ENCODE measurements at regions not wholly inside any gene's neighbourhood (a gene's known extent, or its start where the extent isn't known, plus 50 kb on each side); places are given as distances from the start of the nearest gene placed in this dataset.

DNA sequence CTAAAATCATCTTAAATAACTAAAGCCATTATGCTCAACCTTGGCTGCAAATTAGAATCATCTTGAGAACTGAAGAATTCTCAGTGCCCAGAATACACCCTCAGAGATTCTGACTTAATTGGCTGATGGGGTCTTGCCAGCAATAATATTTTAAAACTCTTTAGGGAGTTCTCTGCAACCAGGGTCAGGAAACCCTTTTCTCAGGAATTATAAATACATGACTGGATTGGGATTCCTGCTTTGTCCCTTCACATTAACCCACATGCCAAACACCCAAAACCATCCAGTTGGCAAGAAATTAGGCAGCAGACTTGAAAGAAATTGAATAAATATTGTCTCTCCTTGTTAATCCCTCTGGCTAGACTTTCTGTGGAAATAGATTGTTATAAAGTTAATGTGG, 482.3 kb upstream of the NECTIN3 start:
- ChIA-PET CTCF (no interaction called here), POLR2A (no interaction called here)
- Histone ChIP-seq H3K27me3 (replicated peaks in 2 of 5; ENCODE audit: control insufficient read depth in 4 of 5, insufficient read depth in 5 of 5, low read length in 4 of 5) (no peaks in the 10 kb centered on the region), H3K9me3 (ENCODE audit: control extremely low read depth in 1 of 5, control insufficient read depth in 4 of 5, insufficient read depth in 2 of 5, low read depth in 1 of 5, low read length in 4 of 5) (no peaks in the 10 kb centered on the region), H3K4me3 (ENCODE audit: control insufficient read depth in 1 of 7, extremely low read depth in 1 of 7, insufficient read depth in 4 of 7, low read depth in 2 of 7, low read length in 6 of 7) (no peak overlapping the region), H3K27ac (ENCODE audit: insufficient read depth in 1 of 2, low read depth in 1 of 2, low read length in 2 of 2, poor library complexity in 1 of 2, severe bottlenecking in 2 of 2) (no peak overlapping the region), H3K36me3 (ENCODE audit: control insufficient read depth in 4 of 4, insufficient read depth in 4 of 4, low read length in 3 of 4) (no peaks in the 10 kb centered on the region), H3K4me1 (ENCODE audit: control extremely low read depth in 1 of 4, control insufficient read depth in 4 of 4, insufficient read depth in 4 of 4, low read length in 3 of 4) (no peaks in the 10 kb centered on the region)
- no peak for DNase-seq

DNA sequence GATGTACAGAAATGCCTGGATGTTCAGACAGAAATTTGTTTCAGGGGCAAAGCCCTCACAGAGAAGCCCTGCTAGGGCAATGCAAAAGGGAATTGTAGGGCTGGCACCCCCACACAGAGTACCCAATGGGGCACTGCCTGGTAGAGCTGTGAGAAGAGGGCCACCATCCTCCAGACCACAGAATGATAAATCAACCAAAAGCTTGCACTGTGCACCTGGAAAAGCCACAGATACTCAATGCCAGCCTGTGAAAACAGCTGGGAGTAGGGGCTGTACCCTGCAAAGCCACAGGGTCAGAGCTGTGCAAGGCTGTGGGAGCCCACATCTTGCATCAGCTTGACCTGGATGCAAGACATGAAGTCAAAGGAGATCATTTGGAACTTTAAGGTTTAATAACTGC, 477.9 kb upstream of the NECTIN3 start:
- Histone ChIP-seq H3K4me1 (ENCODE audit: control extremely low read depth in 1 of 4, control insufficient read depth in 4 of 4, insufficient read depth in 4 of 4, low read length in 3 of 4) (no peaks in the 10 kb centered on the region), H3K27ac (ENCODE audit: insufficient read depth in 1 of 2, low read depth in 1 of 2, low read length in 2 of 2, poor library complexity in 1 of 2, severe bottlenecking in 2 of 2) (no peak overlapping the region), H3K36me3 (ENCODE audit: control insufficient read depth in 4 of 4, insufficient read depth in 4 of 4, low read length in 3 of 4) (no peaks in the 10 kb centered on the region), H3K27me3 (replicated peaks in 2 of 5; ENCODE audit: control insufficient read depth in 4 of 5, insufficient read depth in 5 of 5, low read length in 4 of 5) (no peaks in the 10 kb centered on the region), H3K9me3 (ENCODE audit: control extremely low read depth in 1 of 5, control insufficient read depth in 4 of 5, insufficient read depth in 2 of 5, low read depth in 1 of 5, low read length in 4 of 5) (peaks cover 0 to 3% (median 0%) of the 10 kb centered on the region in 5 experiments), H3K4me3 (ENCODE audit: control insufficient read depth in 1 of 7, extremely low read depth in 1 of 7, insufficient read depth in 4 of 7, low read depth in 2 of 7, low read length in 6 of 7) (no peak overlapping the region)
- POLR2A ChIA-PET, result interaction anchor here (0.6 kb wide), 1 partner anchor 112 kb away, joined by 4 read pairs; no protein-coding TSS in a partner anchor
- CTCF ChIA-PET, result no interaction called here
- DNase-seq, result no peak

DNA sequence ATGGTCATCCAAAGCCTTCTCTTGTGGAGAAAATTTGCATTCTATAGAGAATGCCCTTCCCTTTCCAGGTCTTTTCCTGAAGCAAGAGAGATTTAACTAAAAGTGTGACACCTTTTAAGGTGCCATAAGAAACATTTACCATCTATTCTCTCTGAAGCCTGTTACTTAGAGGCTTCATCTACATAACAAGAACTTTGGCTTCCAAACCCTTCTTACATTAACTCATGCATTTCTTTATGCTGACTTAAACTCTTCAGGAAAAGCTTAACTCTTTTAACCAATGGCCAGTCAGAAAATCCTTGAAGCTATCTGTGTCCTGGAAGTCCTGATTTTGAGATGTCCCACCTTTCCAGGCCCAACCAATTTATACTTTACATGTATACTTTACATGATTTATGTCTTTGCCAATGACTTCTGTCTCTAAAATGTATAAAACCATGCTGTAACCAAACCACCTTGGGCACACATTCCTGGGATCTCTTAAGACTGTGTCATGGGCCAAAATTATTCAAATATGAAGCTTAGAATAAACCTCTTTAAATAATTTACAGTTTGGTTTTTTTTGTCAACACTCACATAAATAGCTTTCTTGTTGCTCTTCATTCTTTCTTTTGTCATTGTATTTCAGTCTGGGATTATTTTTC, 472.6 kb upstream of the NECTIN3 start:
- Histone ChIP-seq H3K4me1 (ENCODE audit: control extremely low read depth in 1 of 4, control insufficient read depth in 4 of 4, insufficient read depth in 4 of 4, low read length in 3 of 4) (no peaks in the 10 kb centered on the region), H3K36me3 (ENCODE audit: control insufficient read depth in 4 of 4, insufficient read depth in 4 of 4, low read length in 3 of 4) (no peaks in the 10 kb centered on the region), H3K27me3 (replicated peaks in 2 of 5; ENCODE audit: control insufficient read depth in 4 of 5, insufficient read depth in 5 of 5, low read length in 4 of 5) (no peaks in the 10 kb centered on the region), H3K9me3 (ENCODE audit: control extremely low read depth in 1 of 5, control insufficient read depth in 4 of 5, insufficient read depth in 2 of 5, low read depth in 1 of 5, low read length in 4 of 5) (peaks cover 0 to 3% (median 0%) of the 10 kb centered on the region in 5 experiments), H3K27ac (ENCODE audit: insufficient read depth in 1 of 2, low read depth in 1 of 2, low read length in 2 of 2, poor library complexity in 1 of 2, severe bottlenecking in 2 of 2) (no peak overlapping the region), H3K4me3 (ENCODE audit: control insufficient read depth in 1 of 7, extremely low read depth in 1 of 7, insufficient read depth in 4 of 7, low read depth in 2 of 7, low read length in 6 of 7) (no peak overlapping the region)
- POLR2A ChIA-PET, result no interaction called here
- CTCF ChIA-PET, result no interaction called here
- DNase-seq, result no peak

DNA sequence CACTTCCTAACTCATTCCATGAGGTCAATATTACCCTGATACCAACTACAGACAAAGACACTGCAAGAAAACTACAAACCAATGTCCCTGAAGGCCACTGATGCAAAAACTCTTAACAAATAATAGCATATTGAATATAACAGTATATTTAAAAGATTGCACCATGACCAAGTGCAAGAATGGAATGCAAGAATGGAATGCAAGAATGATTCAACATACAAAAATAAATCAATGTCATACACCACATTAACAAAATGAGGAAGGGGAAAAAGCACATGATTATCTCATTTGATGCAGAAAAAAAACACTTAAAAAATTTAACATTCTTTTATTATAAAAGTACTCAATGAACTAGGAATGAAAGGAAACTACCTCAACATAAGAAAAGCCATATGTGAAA, 463.1 kb upstream of the NECTIN3 start:
- CTCF ChIA-PET, result no interaction called here
- Histone ChIP-seq H3K9me3 (ENCODE audit: control extremely low read depth in 1 of 5, control insufficient read depth in 4 of 5, insufficient read depth in 2 of 5, low read depth in 1 of 5, low read length in 4 of 5) (no peaks in the 10 kb centered on the region), H3K36me3 (ENCODE audit: control insufficient read depth in 4 of 4, insufficient read depth in 4 of 4, low read length in 3 of 4) (no peaks in the 10 kb centered on the region), H3K4me3 (ENCODE audit: control insufficient read depth in 1 of 7, extremely low read depth in 1 of 7, insufficient read depth in 4 of 7, low read depth in 2 of 7, low read length in 6 of 7) (no peak overlapping the region), H3K27me3 (replicated peaks in 2 of 5; ENCODE audit: control insufficient read depth in 4 of 5, insufficient read depth in 5 of 5, low read length in 4 of 5) (no peaks in the 10 kb centered on the region), H3K27ac (ENCODE audit: insufficient read depth in 1 of 2, low read depth in 1 of 2, low read length in 2 of 2, poor library complexity in 1 of 2, severe bottlenecking in 2 of 2) (no peak overlapping the region), H3K4me1 (ENCODE audit: control extremely low read depth in 1 of 4, control insufficient read depth in 4 of 4, insufficient read depth in 4 of 4, low read length in 3 of 4) (no peaks in the 10 kb centered on the region)
- POLR2A ChIA-PET, result no interaction called here
- no peak for DNase-seq

DNA sequence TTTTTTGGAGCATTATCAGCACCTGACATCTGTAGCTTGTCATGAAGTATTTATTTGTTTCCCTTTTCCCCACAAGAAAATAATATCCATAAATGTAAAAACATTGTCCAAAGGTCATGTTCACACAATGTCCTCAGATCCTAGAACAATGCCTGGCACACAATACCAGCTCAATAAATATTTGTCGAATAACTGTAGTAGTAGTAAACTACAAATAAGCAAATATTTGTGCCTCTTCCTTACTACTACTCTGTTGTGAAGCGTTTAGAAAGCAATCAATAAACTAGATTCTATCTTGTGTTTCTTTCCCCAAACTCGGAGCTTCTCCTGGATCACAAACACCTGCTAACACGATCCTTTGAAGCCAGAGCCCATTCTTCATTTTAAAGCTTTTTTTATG, 459.6 kb upstream of the NECTIN3 start:
- ChIA-PET CTCF (interaction anchor here (1.1 to 1.2 kb wide), 2 partner anchors 26 to 36 kb away, joined by 3 read pairs; no protein-coding TSS in a partner anchor), POLR2A (no interaction called here)
- H3K27me3 ChIP-seq (replicated peaks in 2 of 5; ENCODE audit: control insufficient read depth in 4 of 5, insufficient read depth in 5 of 5, low read length in 4 of 5), result no peaks in the 10 kb centered on the region
- WGBS (ENCODE audit: insufficient coverage), result 71% methylated on average over 1 of the region's 4 CpGs
- H3K4me1 ChIP-seq (ENCODE audit: control extremely low read depth in 1 of 4, control insufficient read depth in 4 of 4, insufficient read depth in 4 of 4, low read length in 3 of 4), result no peaks in the 10 kb centered on the region
- DNase-seq, result no peak
- no peak overlapping the region for H3K4me3 ChIP-seq (ENCODE audit: control insufficient read depth in 1 of 7, extremely low read depth in 1 of 7, insufficient read depth in 4 of 7, low read depth in 2 of 7, low read length in 6 of 7)
- no peaks in the 10 kb centered on the region for H3K9me3 ChIP-seq (ENCODE audit: control extremely low read depth in 1 of 5, control insufficient read depth in 4 of 5, insufficient read depth in 2 of 5, low read depth in 1 of 5, low read length in 4 of 5)
- H3K36me3 ChIP-seq (ENCODE audit: control insufficient read depth in 4 of 4, insufficient read depth in 4 of 4, low read length in 3 of 4), result no peaks in the 10 kb centered on the region
- no peak overlapping the region for H3K27ac ChIP-seq (ENCODE audit: insufficient read depth in 1 of 2, low read depth in 1 of 2, low read length in 2 of 2, poor library complexity in 1 of 2, severe bottlenecking in 2 of 2)

DNA sequence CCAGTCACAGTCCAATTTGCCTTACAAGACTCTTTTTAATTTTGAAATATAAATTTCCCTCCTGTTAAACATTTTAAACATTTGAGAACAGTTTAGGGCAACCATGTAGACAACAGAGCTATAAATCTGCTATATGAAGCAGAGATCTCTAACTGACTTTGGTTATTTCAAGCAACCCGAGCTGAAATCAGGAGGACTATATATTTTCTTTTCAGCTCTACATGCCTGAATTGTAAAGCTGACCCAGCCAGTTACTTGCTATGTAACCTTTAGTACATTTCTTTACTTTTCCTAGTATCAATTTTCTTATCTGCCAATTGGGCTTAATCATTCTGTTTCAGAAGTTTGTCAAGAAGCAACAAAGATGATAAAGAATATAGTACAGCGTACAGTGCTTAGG, 457.4 kb upstream of the NECTIN3 start:
- Histone ChIP-seq H3K9me3 (ENCODE audit: control extremely low read depth in 1 of 5, control insufficient read depth in 4 of 5, insufficient read depth in 2 of 5, low read depth in 1 of 5, low read length in 4 of 5) (no peaks in the 10 kb centered on the region), H3K27ac (ENCODE audit: insufficient read depth in 1 of 2, low read depth in 1 of 2, low read length in 2 of 2, poor library complexity in 1 of 2, severe bottlenecking in 2 of 2) (no peak overlapping the region), H3K4me3 (ENCODE audit: control insufficient read depth in 1 of 7, extremely low read depth in 1 of 7, insufficient read depth in 4 of 7, low read depth in 2 of 7, low read length in 6 of 7) (no peak overlapping the region), H3K27me3 (replicated peaks in 2 of 5; ENCODE audit: control insufficient read depth in 4 of 5, insufficient read depth in 5 of 5, low read length in 4 of 5) (no peaks in the 10 kb centered on the region), H3K4me1 (ENCODE audit: control extremely low read depth in 1 of 4, control insufficient read depth in 4 of 4, insufficient read depth in 4 of 4, low read length in 3 of 4) (no peaks in the 10 kb centered on the region), H3K36me3 (ENCODE audit: control insufficient read depth in 4 of 4, insufficient read depth in 4 of 4, low read length in 3 of 4) (no peaks in the 10 kb centered on the region)
- 83% methylated on average over 2 of the region's 2 CpGs for WGBS (ENCODE audit: insufficient coverage)
- CTCF ChIA-PET, result interaction anchor here (0.6 kb wide), 1 partner anchor 1757 kb away, joined by 3 read pairs; no protein-coding TSS in a partner anchor
- no peak for DNase-seq
- POLR2A ChIA-PET, result no interaction called here

DNA sequence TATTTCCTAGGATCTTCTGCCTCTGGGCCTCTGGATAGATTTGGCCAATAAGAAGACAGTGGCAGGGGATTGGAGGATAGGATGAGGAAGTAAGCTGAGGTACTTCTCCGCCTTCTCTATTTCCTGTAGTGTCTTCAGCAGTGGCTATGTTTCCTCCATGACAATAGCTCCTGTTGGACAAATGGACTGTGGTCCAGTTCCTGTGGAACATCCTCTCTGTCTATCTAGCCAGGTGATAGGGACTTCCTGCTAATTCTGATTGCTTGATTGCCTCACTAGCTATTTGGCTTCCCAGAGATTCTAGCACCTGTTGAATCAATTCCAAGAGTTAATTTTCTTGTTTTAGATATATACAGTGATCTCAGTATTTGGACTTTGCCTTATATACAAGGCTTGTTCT, 456.2 kb upstream of the NECTIN3 start:
- Histone ChIP-seq H3K27me3 (replicated peaks in 2 of 5; ENCODE audit: control insufficient read depth in 4 of 5, insufficient read depth in 5 of 5, low read length in 4 of 5) (no peaks in the 10 kb centered on the region), H3K36me3 (ENCODE audit: control insufficient read depth in 4 of 4, insufficient read depth in 4 of 4, low read length in 3 of 4) (no peaks in the 10 kb centered on the region), H3K27ac (ENCODE audit: insufficient read depth in 1 of 2, low read depth in 1 of 2, low read length in 2 of 2, poor library complexity in 1 of 2, severe bottlenecking in 2 of 2) (no peak overlapping the region), H3K4me3 (ENCODE audit: control insufficient read depth in 1 of 7, extremely low read depth in 1 of 7, insufficient read depth in 4 of 7, low read depth in 2 of 7, low read length in 6 of 7) (no peak overlapping the region), H3K9me3 (ENCODE audit: control extremely low read depth in 1 of 5, control insufficient read depth in 4 of 5, insufficient read depth in 2 of 5, low read depth in 1 of 5, low read length in 4 of 5) (no peaks in the 10 kb centered on the region), H3K4me1 (ENCODE audit: control extremely low read depth in 1 of 4, control insufficient read depth in 4 of 4, insufficient read depth in 4 of 4, low read length in 3 of 4) (no peaks in the 10 kb centered on the region)
- ChIA-PET POLR2A (no interaction called here), CTCF (no interaction called here)
- 86% methylated on average over 1 of the region's 1 CpG for WGBS (ENCODE audit: insufficient coverage)
- no peak for DNase-seq

All from common myeloid progenitor, CD34-positive (primary cell).